LHCN-M2 (cell line): ENCODE measurements at regions not wholly inside any gene's neighbourhood (a gene's known extent, or its start where the extent isn't known, plus 50 kb on each side); places are given as distances from the start of the nearest gene placed in this dataset.
A peak's percentile ranks its signal among the peaks of the same experiment; 100 is the strongest.

Source experiments
- DNase-seq: peaks from one replicate; pipeline ENCODE4 v3.0.0-alpha.2; 2012; ENCODE audit warnings: low read depth

GRCh38 chrX:9087271-9088040 is 53.5 kb upstream of the FAM9B start:
- no peak for DNase-seq

- DNase-seq: no peak
Observed at GRCh38 chrX:9088896-9089295, 55.0 kb upstream of the FAM9B start.

- no peak for DNase-seq
Observed at GRCh38 chrX:9090766-9091165, 56.8 kb upstream of the FAM9B start.

GRCh38 chrX:9091258-9091657 is 57.3 kb upstream of the FAM9B start:
- no peak for DNase-seq

- DNase-seq: peak; percentile 12
Observed at GRCh38 chrX:9102956-9103355, 69.0 kb upstream of the FAM9B start.

- no peak for DNase-seq
Observed at GRCh38 chrX:9108054-9108453, 74.1 kb upstream of the FAM9B start.

GRCh38 chrX:9110808-9111207 is 76.9 kb upstream of the FAM9B start:
- DNase-seq: no peak

GRCh38 chrX:9114245-9114644 is 80.3 kb upstream of the FAM9B start:
- DNase-seq: no peak

GRCh38 chrX:9117851-9118250 is 83.9 kb upstream of the FAM9B start:
- no peak for DNase-seq

GRCh38 chrX:9122519-9123245 is 88.8 kb upstream of the FAM9B start:
- peak; percentile 11 for DNase-seq

GRCh38 chrX:9127986-9128385 is 94.1 kb upstream of the FAM9B start:
- no peak for DNase-seq

- DNase-seq: no peak
Observed at GRCh38 chrX:9130031-9130430, 96.1 kb upstream of the FAM9B start.

GRCh38 chrX:9131066-9131465 is 97.1 kb upstream of the FAM9B start:
- no peak for DNase-seq

- DNase-seq: no peak
Observed at GRCh38 chrX:9132036-9132638, 98.2 kb upstream of the FAM9B start.

GRCh38 chrX:9133426-9133825 is 99.5 kb upstream of the FAM9B start:
- peak; percentile 34 for DNase-seq

GRCh38 chrX:9134366-9134765 is 100.4 kb upstream of the FAM9B start:
- no peak for DNase-seq

GRCh38 chrX:9135901-9136510 is 102.1 kb upstream of the FAM9B start:
- DNase-seq: no peak

- DNase-seq: no peak
Observed at GRCh38 chrX:9137152-9137551, 103.2 kb upstream of the FAM9B start.

- DNase-seq: peak; percentile 39
Observed at GRCh38 chrX:9141496-9141895, 107.6 kb upstream of the FAM9B start.

GRCh38 chrX:9144701-9145241 is 110.8 kb upstream of the FAM9B start:
- DNase-seq: no peak

GRCh38 chrX:9146657-9147056 is 112.7 kb upstream of the FAM9B start:
- no peak for DNase-seq

GRCh38 chrX:9147086-9147485 is 113.2 kb upstream of the FAM9B start:
- DNase-seq: no peak
